22Rv1 (cell line): ENCODE measurements at regions not wholly inside any gene's neighbourhood (a gene's known extent, or its start where the extent isn't known, plus 50 kb on each side); places are given as distances from the start of the nearest gene placed in this dataset.

Experiments used
- ZFX ChIP-seq: fragments of 450-650 bp; IDR thresholded peaks from 2 replicates; pipeline ENCODE4 v1.6.1; 2017; ENCODE audit warnings: antibody characterized with exemption, borderline replicate concordance
- TF ChIP-seq, protein P1 (sequence below): fragments of 450-650 bp; IDR thresholded peaks from 2 replicates; pipeline ENCODE4 v1.5.1; 2017; ENCODE audit warnings: mild to moderate bottlenecking

DNA sequence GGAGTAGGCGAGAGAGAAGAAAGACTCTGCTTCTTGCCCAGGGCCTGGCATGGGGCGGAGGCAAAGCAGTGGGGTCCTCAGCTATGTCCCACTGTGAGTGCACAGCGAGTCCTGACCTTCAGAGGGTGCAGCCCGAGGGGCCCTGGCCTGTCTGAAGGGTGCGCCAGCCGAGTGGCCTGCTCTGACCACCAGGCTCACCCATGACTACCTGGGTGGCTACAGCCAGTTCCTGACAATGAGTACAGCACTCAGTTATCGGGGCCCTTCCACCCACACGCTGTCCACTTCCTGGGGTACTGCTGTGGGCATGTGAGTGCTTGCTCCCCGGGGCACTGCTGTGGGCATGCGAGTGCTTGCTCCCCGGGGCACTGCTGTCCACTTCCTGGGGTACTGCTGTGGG lies 74.1 kb upstream of the B3GAT1 start:
- TF ChIP-seq, protein P1, sequence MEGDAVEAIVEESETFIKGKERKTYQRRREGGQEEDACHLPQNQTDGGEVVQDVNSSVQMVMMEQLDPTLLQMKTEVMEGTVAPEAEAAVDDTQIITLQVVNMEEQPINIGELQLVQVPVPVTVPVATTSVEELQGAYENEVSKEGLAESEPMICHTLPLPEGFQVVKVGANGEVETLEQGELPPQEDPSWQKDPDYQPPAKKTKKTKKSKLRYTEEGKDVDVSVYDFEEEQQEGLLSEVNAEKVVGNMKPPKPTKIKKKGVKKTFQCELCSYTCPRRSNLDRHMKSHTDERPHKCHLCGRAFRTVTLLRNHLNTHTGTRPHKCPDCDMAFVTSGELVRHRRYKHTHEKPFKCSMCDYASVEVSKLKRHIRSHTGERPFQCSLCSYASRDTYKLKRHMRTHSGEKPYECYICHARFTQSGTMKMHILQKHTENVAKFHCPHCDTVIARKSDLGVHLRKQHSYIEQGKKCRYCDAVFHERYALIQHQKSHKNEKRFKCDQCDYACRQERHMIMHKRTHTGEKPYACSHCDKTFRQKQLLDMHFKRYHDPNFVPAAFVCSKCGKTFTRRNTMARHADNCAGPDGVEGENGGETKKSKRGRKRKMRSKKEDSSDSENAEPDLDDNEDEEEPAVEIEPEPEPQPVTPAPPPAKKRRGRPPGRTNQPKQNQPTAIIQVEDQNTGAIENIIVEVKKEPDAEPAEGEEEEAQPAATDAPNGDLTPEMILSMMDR = no peak
- no peak for TF ChIP-seq ZFX
